LNCAP (cell line): ENCODE measurements at regions not wholly inside any gene's neighbourhood (a gene's known extent, or its start where the extent isn't known, plus 50 kb on each side); places are given as distances from the start of the nearest gene placed in this dataset.

Experiments used
- TF ChIP-seq, protein P1 (sequence below): fragments of 450-650 bp; IDR thresholded peaks from 2 replicates; pipeline ENCODE4 v1.5.1; 2017; ENCODE audit warnings: mild to moderate bottlenecking

- TF ChIP-seq, protein P1, sequence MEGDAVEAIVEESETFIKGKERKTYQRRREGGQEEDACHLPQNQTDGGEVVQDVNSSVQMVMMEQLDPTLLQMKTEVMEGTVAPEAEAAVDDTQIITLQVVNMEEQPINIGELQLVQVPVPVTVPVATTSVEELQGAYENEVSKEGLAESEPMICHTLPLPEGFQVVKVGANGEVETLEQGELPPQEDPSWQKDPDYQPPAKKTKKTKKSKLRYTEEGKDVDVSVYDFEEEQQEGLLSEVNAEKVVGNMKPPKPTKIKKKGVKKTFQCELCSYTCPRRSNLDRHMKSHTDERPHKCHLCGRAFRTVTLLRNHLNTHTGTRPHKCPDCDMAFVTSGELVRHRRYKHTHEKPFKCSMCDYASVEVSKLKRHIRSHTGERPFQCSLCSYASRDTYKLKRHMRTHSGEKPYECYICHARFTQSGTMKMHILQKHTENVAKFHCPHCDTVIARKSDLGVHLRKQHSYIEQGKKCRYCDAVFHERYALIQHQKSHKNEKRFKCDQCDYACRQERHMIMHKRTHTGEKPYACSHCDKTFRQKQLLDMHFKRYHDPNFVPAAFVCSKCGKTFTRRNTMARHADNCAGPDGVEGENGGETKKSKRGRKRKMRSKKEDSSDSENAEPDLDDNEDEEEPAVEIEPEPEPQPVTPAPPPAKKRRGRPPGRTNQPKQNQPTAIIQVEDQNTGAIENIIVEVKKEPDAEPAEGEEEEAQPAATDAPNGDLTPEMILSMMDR: no peak
Observed at GRCh38 chr7:106570146-106570545, 90.8 kb downstream of the CCDC71L start.

DNA sequence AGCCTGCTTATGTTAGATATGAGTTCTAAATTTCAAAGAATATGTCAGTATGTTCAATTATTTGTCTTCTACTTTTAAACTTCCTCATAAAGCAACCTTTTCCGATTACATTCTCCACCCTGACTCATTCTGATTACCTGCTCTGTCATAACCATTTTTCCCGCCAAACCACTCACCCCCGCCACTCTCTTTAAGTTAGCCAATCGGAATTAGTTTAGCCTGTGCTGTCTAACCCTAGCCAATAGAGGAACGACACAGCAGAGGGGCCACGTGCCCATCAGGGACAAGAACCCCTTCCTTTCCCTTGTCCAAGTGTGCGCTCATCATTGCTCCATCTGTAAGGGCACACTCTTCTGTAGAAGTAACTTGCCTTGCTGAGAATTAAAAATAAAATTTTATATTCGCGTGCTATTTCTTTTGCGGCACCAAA is 91.4 kb downstream of the CCDC71L start:
- TF ChIP-seq, protein P1: no peak

DNA sequence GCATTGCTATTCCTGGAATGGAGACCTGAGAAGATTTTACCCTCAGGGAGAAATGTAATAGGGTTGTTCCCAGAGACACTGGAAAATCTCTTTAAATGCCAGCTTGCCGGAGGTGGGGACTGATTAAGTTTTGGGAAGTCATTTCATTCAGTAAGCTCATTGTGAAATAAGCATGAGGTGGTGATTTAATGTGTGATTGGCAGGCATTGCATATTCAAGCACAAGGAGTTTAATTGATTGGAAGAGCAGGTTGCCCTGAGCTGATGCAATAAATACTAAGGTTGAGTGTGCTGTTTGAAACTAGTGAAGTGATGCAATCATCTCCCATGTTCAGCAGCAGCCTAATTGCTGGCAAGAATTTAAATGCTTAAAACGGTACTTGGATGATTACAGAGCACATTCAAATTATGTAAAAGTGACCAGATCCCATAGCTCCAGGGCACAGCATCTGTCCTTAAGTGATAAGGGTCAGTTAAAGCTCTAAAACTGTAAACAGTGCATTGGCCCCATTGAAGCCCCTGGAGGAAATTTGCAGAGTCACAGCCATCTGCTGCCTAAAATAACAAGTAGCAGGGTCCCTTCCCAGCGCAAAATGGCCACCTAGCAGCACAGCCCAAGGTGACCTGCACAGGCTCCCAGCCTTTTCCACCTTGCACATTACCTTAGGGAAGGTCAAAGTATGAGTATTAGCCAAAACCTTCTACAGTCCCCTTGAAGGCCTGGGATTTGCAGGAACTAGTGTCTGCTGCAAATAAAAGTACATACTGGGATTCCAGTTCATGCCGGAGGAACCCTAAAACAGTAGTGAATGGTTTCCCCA is 92.1 kb downstream of the CCDC71L start:
- TF ChIP-seq, protein P1: no peak

GRCh38 chr7:106568002-106568679 is 92.8 kb downstream of the CCDC71L start:
- TF ChIP-seq, protein P1: no peak

GRCh38 chr7:106566672-106567071 is 94.3 kb downstream of the CCDC71L start:
- TF ChIP-seq, protein P1: no peak

DNA sequence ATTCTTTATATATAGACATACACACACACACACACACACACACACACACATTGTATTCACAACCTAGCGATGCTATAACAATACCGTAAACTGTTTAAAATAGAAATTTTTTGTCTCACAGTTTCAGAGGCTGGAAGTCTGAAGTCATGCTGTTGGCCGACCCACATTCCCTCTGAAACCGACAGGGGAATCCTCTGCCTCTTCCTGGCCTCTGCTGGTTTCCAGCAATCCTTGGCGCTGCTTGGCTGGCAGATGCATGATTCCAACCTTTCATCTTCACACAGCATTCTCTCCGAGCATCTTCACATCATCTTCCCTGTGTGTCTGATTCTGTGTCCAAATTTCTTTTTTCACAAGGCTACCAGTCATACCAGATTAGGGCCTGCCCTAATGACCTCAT is 94.8 kb downstream of the CCDC71L start:
- TF ChIP-seq, protein P1: no peak

DNA sequence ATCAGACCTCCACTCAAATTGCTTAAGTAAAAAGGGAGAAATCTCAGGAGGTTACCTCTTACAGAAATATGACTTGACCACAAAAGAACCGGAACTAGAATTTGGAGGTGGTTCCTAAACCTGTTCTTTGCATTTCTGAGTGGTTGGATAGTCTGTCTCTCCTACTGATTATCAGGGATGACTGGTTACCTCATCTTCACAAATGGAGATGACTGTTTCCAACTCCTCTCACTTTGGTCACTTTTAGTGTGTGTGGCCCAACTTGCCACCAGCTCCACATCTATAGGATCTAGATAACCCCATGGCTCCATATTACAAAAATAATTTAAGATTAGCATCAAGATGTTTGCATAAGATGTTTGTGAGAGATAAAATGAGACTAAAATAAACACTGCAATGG is 95.5 kb downstream of the CCDC71L start:
- TF ChIP-seq, protein P1: no peak
